Sigmoid colon (tissue), 4 donors: ENCODE measurements at regions not wholly inside any gene's neighbourhood (a gene's known extent, or its start where the extent isn't known, plus 50 kb on each side); places are given as distances from the start of the nearest gene placed in this dataset.

Experiments used
- POLR2AphosphoS5 ChIP-seq, 4 donors: sonication (generic); formaldehyde crosslinking; IDR thresholded peaks; one replicate each; pipeline ENCODE4 v1.6.1; 2017; ENCODE audit warnings: antibody characterized with exemption in 4 of 4
- TF ChIP-seq, protein P1 (sequence below), 4 experiments: fragments of 450-650 bp in 3 of 4; fragments of 200-600 bp in 1 of 4; IDR thresholded peaks; one replicate each; pipeline ENCODE4 v1.5.1; 2016 to 2019; ENCODE audit warnings: antibody characterized with exemption in 4 of 4, mild to moderate bottlenecking in 3 of 4, moderate library complexity in 2 of 4

DNA sequence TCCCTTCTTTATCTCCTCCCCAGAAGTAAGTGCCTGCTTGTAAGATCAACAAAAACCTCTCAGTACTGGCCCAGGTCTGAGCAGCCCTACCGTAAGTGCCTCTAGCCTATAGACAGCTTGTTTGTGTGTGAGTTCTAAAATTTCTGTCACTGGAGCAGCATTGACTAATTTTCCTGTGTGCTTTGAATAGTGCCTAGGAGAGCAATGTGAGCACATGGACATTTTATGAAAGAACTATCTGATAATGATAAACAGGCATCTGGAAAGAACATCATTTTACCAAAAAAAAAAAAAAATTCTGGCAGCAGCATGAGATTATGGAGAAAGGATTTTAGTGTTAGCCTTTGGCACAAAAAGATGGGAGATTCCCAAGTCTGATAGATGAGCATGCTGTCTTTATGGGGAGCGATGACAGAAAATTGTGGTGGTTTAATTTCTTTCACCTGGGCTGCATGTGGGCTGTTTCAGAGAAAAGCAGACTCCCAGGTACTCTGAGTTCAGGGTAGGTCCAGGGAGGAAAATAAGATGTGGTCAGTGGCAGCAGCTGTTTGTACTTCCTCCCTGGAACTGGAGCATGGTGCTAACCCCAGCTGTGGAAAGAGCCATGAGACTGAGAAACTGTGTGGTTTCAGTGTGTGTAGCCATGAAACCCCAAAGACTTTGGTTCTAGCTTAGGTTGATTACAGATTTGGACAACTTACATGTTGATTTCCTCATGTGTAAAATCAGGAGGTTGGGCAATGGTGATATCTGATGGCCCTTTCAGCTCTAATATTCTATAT is 419.9 kb downstream of the NTRK2 start:
- TF ChIP-seq, protein P1, sequence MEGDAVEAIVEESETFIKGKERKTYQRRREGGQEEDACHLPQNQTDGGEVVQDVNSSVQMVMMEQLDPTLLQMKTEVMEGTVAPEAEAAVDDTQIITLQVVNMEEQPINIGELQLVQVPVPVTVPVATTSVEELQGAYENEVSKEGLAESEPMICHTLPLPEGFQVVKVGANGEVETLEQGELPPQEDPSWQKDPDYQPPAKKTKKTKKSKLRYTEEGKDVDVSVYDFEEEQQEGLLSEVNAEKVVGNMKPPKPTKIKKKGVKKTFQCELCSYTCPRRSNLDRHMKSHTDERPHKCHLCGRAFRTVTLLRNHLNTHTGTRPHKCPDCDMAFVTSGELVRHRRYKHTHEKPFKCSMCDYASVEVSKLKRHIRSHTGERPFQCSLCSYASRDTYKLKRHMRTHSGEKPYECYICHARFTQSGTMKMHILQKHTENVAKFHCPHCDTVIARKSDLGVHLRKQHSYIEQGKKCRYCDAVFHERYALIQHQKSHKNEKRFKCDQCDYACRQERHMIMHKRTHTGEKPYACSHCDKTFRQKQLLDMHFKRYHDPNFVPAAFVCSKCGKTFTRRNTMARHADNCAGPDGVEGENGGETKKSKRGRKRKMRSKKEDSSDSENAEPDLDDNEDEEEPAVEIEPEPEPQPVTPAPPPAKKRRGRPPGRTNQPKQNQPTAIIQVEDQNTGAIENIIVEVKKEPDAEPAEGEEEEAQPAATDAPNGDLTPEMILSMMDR (IDR thresholded peaks at IDR 0.05) = no peak
- no peak for TF ChIP-seq POLR2AphosphoS5 (IDR thresholded peaks at IDR 0.05)
